ENCODE measurements at regions not wholly inside any gene's neighbourhood (a gene's known extent, or its start where the extent isn't known, plus 50 kb on each side); places are given as distances from the start of the nearest gene placed in this dataset.

DNA sequence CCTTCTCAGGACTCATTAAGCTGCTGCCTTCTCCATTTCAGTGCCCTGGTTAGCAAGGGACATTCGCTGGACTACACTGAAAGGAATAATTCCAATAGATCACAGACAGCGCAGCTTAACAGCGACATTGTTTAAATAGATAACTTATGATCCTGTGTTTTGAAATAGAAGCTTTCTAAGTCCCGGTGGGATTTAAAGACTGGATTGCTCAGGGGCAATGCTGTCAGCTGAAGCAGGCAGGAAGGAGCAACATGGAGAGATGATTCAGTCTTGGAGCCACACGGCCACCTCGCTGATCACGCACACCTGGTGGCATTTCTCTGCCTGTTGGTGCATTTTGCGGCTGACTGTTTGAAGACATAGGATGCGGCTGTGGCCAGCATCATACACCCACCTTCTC, 292.0 kb downstream of the FOXL1 start:
- no peaks in the 10 kb centered on the region for H3K36me3 ChIP-seq (ENCODE audit: control insufficient read depth in 4 of 4, insufficient read depth in 3 of 4, low read depth in 1 of 4, low read length in 3 of 4)
- H3K4me1 ChIP-seq (ENCODE audit: control insufficient read depth in 4 of 4, insufficient read depth in 4 of 4, low read length in 3 of 4) = no peaks in the 10 kb centered on the region
- WGBS = 87% methylated on average over 9 of the region's 9 CpGs
- no peak overlapping the region for H3K9ac ChIP-seq (ENCODE audit: low read depth in 1 of 2, low read length in 2 of 2)
- no peak for DNase-seq (ENCODE audit: low spot score)
- no peak overlapping the region for H3K4me3 ChIP-seq (ENCODE audit: low read depth in 1 of 3, low read length in 3 of 3)
- peaks cover 0 to 3% (median 0%) of the 10 kb centered on the region in 4 donors for H3K27me3 ChIP-seq (ENCODE audit: control insufficient read depth in 4 of 4, insufficient read depth in 4 of 4, low read length in 3 of 4)
- peaks cover 0 to 10% (median 8%) of the 10 kb centered on the region in 4 donors for H3K9me3 ChIP-seq (ENCODE audit: control insufficient read depth in 4 of 4, low read length in 3 of 4)
- TF ChIP-seq GABPA (IDR thresholded peaks at IDR 0.05 in 1 of 2, conservative IDR thresholded peaks at IDR 0.05 in 1 of 2) (no peak), FOXA1 (IDR thresholded peaks at IDR 0.05) (no peak), FOXA2 (IDR thresholded peaks at IDR 0.05) (no peak), EGR1 (IDR thresholded peaks at IDR 0.05; ENCODE audit: low read depth in 2 of 2) (no peak), HNF4G (IDR thresholded peaks at IDR 0.05) (no peak), YY1 (IDR thresholded peaks at IDR 0.05) (no peak), TAF1 (conservative IDR thresholded peaks at IDR 0.05) (no peak), SP1 (IDR thresholded peaks at IDR 0.05) (no peak), JUND (IDR thresholded peaks at IDR 0.05) (no peak), NR2F2 (IDR thresholded peaks at IDR 0.05) (no peak), RXRA (IDR thresholded peaks at IDR 0.05) (no peak), RAD21 (IDR thresholded peaks at IDR 0.05) (no peak), HNF4A (conservative IDR thresholded peaks at IDR 0.05) (no peak)
- TF ChIP-seq, protein P1, sequence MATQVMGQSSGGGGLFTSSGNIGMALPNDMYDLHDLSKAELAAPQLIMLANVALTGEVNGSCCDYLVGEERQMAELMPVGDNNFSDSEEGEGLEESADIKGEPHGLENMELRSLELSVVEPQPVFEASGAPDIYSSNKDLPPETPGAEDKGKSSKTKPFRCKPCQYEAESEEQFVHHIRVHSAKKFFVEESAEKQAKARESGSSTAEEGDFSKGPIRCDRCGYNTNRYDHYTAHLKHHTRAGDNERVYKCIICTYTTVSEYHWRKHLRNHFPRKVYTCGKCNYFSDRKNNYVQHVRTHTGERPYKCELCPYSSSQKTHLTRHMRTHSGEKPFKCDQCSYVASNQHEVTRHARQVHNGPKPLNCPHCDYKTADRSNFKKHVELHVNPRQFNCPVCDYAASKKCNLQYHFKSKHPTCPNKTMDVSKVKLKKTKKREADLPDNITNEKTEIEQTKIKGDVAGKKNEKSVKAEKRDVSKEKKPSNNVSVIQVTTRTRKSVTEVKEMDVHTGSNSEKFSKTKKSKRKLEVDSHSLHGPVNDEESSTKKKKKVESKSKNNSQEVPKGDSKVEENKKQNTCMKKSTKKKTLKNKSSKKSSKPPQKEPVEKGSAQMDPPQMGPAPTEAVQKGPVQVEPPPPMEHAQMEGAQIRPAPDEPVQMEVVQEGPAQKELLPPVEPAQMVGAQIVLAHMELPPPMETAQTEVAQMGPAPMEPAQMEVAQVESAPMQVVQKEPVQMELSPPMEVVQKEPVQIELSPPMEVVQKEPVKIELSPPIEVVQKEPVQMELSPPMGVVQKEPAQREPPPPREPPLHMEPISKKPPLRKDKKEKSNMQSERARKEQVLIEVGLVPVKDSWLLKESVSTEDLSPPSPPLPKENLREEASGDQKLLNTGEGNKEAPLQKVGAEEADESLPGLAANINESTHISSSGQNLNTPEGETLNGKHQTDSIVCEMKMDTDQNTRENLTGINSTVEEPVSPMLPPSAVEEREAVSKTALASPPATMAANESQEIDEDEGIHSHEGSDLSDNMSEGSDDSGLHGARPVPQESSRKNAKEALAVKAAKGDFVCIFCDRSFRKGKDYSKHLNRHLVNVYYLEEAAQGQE (IDR thresholded peaks at IDR 0.05) = no peak
- TF ChIP-seq, protein P2, sequence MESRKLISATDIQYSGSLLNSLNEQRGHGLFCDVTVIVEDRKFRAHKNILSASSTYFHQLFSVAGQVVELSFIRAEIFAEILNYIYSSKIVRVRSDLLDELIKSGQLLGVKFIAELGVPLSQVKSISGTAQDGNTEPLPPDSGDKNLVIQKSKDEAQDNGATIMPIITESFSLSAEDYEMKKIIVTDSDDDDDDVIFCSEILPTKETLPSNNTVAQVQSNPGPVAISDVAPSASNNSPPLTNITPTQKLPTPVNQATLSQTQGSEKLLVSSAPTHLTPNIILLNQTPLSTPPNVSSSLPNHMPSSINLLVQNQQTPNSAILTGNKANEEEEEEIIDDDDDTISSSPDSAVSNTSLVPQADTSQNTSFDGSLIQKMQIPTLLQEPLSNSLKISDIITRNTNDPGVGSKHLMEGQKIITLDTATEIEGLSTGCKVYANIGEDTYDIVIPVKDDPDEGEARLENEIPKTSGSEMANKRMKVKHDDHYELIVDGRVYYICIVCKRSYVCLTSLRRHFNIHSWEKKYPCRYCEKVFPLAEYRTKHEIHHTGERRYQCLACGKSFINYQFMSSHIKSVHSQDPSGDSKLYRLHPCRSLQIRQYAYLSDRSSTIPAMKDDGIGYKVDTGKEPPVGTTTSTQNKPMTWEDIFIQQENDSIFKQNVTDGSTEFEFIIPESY (IDR thresholded peaks at IDR 0.05) = no peak
- TF ChIP-seq, protein P3, sequence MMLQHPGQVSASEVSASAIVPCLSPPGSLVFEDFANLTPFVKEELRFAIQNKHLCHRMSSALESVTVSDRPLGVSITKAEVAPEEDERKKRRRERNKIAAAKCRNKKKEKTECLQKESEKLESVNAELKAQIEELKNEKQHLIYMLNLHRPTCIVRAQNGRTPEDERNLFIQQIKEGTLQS (IDR thresholded peaks at IDR 0.05) = no peak
- TF ChIP-seq, protein P4, sequence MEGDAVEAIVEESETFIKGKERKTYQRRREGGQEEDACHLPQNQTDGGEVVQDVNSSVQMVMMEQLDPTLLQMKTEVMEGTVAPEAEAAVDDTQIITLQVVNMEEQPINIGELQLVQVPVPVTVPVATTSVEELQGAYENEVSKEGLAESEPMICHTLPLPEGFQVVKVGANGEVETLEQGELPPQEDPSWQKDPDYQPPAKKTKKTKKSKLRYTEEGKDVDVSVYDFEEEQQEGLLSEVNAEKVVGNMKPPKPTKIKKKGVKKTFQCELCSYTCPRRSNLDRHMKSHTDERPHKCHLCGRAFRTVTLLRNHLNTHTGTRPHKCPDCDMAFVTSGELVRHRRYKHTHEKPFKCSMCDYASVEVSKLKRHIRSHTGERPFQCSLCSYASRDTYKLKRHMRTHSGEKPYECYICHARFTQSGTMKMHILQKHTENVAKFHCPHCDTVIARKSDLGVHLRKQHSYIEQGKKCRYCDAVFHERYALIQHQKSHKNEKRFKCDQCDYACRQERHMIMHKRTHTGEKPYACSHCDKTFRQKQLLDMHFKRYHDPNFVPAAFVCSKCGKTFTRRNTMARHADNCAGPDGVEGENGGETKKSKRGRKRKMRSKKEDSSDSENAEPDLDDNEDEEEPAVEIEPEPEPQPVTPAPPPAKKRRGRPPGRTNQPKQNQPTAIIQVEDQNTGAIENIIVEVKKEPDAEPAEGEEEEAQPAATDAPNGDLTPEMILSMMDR (IDR thresholded peaks at IDR 0.05; ENCODE audit: low read depth, low read length, missing input control) = no peak
- TF ChIP-seq, protein P5, sequence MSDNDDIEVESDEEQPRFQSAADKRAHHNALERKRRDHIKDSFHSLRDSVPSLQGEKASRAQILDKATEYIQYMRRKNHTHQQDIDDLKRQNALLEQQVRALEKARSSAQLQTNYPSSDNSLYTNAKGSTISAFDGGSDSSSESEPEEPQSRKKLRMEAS (IDR thresholded peaks at IDR 0.05) = no peak
- no peak overlapping the region for H3K27ac ChIP-seq (ENCODE audit: low read depth in 1 of 2, low read length in 2 of 2)

Data from liver (tissue), 8 donors.